B cell (primary cell): ENCODE measurements at regions not wholly inside any gene's neighbourhood (a gene's known extent, or its start where the extent isn't known, plus 50 kb on each side); places are given as distances from the start of the nearest gene placed in this dataset.

Experiments
- CTCF ChIP-seq: fragments of 200-600 bp; IDR thresholded peaks from one replicate; pipeline ENCODE4 v1.8.0; 2022; ENCODE audit warnings: antibody characterized with exemption, mild to moderate bottlenecking
- EZH2 ChIP-seq: IDR thresholded peaks from 2 replicates; pipeline ENCODE4 v1.6.1; 2012; ENCODE audit warnings: borderline replicate concordance, low read depth, mild to moderate bottlenecking, moderate library complexity, low read length; ENCODE audit not compliant: insufficient read depth, poor library complexity, severe bottlenecking

GRCh38 chr16:87166321-87166720 is 150.9 kb downstream of the C16orf95 start:
- TF ChIP-seq CTCF = no peak
- no peak for TF ChIP-seq EZH2
